ENCODE measurements at regions not wholly inside any gene's neighbourhood (a gene's known extent, or its start where the extent isn't known, plus 50 kb on each side); places are given as distances from the start of the nearest gene placed in this dataset.

DNA sequence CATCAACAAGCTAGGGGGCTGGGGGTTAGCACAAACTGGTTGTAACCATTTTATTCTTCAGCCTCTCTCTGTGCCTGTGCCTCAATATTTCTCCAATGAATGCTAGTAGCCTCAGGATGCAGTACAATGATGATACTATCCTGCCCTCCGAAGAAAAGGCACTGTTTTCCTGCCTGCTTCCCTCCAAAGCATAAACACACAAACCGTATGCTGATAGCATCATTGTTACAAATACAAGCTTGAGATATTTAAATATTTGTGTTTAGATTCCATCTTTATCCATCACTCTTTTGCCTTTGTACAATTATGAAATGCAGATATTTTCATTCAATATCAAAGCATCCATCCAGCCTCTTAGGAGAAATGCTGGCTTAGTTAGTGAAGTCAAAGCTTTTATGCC is 404.8 kb downstream of the DUSP10 start (continued):
- TF ChIP-seq, protein P1, sequence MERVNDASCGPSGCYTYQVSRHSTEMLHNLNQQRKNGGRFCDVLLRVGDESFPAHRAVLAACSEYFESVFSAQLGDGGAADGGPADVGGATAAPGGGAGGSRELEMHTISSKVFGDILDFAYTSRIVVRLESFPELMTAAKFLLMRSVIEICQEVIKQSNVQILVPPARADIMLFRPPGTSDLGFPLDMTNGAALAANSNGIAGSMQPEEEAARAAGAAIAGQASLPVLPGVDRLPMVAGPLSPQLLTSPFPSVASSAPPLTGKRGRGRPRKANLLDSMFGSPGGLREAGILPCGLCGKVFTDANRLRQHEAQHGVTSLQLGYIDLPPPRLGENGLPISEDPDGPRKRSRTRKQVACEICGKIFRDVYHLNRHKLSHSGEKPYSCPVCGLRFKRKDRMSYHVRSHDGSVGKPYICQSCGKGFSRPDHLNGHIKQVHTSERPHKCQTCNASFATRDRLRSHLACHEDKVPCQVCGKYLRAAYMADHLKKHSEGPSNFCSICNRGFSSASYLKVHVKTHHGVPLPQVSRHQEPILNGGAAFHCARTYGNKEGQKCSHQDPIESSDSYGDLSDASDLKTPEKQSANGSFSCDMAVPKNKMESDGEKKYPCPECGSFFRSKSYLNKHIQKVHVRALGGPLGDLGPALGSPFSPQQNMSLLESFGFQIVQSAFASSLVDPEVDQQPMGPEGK (CRISPR knock-in tag; IDR thresholded peaks at IDR 0.05; ENCODE audit: borderline replicate concordance) = no peak
- TF ChIP-seq BACH2 (CRISPR knock-in tag; IDR thresholded peaks at IDR 0.05; ENCODE audit: borderline replicate concordance) = no peak
- no peak for TF ChIP-seq ISL1 (CRISPR knock-in tag; IDR thresholded peaks at IDR 0.05)

DNA sequence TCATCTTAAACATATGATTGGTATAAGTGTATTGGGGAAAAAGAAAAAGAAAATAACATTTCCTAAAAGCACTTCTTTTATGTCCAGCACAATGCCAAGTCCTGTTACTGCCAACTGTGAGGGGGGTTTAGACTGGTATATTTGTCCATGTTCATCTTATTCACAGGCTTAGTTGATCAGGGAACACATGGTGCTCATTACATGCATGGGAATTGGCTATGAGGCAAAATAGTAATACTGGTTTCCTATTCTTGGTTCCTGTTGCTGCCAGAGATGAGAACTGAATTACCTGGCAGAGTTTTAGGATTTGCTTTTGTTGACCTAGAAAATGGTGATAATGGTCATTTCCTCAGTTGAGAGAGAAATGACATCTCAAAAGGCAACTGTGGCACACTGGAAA is 398.8 kb downstream of the DUSP10 start:
- TF ChIP-seq ESRRG (CRISPR knock-in tag; IDR thresholded peaks at IDR 0.05) = no peak
- no peak for TF ChIP-seq ZNF565 (CRISPR knock-in tag; conservative IDR thresholded peaks at IDR 0.05; ENCODE audit: low read depth)
- TF ChIP-seq CSDC2 (CRISPR knock-in tag; IDR thresholded peaks at IDR 0.05) = no peak
- no peak for TF ChIP-seq TCF4 (CRISPR knock-in tag; IDR thresholded peaks at IDR 0.05; ENCODE audit: borderline replicate concordance)
- no peak for TF ChIP-seq ZFP30 (CRISPR knock-in tag; IDR thresholded peaks at IDR 0.05)
- TF ChIP-seq, protein P2, sequence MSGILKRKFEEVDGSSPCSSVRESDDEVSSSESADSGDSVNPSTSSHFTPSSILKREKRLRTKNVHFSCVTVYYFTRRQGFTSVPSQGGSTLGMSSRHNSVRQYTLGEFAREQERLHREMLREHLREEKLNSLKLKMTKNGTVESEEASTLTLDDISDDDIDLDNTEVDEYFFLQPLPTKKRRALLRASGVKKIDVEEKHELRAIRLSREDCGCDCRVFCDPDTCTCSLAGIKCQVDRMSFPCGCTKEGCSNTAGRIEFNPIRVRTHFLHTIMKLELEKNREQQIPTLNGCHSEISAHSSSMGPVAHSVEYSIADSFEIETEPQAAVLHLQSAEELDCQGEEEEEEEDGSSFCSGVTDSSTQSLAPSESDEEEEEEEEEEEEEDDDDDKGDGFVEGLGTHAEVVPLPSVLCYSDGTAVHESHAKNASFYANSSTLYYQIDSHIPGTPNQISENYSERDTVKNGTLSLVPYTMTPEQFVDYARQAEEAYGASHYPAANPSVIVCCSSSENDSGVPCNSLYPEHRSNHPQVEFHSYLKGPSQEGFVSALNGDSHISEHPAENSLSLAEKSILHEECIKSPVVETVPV (CRISPR knock-in tag; IDR thresholded peaks at IDR 0.05) = no peak
- TF ChIP-seq GLIS3 (CRISPR knock-in tag; IDR thresholded peaks at IDR 0.05) = no peak
- TF ChIP-seq, protein P1 (CRISPR knock-in tag; IDR thresholded peaks at IDR 0.05; ENCODE audit: borderline replicate concordance) = no peak
- TF ChIP-seq, protein P3, sequence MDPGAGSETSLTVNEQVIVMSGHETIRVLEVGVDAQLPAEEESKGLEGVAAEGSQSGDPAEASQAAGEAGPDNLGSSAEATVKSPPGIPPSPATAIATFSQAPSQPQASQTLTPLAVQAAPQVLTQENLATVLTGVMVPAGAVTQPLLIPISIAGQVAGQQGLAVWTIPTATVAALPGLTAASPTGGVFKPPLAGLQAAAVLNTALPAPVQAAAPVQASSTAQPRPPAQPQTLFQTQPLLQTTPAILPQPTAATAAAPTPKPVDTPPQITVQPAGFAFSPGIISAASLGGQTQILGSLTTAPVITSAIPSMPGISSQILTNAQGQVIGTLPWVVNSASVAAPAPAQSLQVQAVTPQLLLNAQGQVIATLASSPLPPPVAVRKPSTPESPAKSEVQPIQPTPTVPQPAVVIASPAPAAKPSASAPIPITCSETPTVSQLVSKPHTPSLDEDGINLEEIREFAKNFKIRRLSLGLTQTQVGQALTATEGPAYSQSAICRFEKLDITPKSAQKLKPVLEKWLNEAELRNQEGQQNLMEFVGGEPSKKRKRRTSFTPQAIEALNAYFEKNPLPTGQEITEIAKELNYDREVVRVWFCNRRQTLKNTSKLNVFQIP (CRISPR knock-in tag; IDR thresholded peaks at IDR 0.05; ENCODE audit: borderline replicate concordance, low read depth) = no peak
- TF ChIP-seq ISL1 (CRISPR knock-in tag; IDR thresholded peaks at IDR 0.05) = no peak
- TF ChIP-seq ZNF8 (CRISPR knock-in tag; IDR thresholded peaks at IDR 0.05) = no peak
- no peak for TF ChIP-seq TOX (CRISPR knock-in tag; IDR thresholded peaks at IDR 0.05; ENCODE audit: borderline replicate concordance)
- no peak for TF ChIP-seq ZFP3 (CRISPR knock-in tag; IDR thresholded peaks at IDR 0.05)
- TF ChIP-seq PPARA (CRISPR knock-in tag; IDR thresholded peaks at IDR 0.05; ENCODE audit: borderline replicate concordance) = no peak
- TF ChIP-seq RARB (CRISPR knock-in tag; IDR thresholded peaks at IDR 0.05) = no peak
- TF ChIP-seq SNAI2 (CRISPR knock-in tag; IDR thresholded peaks at IDR 0.05) = no peak
- no peak for TF ChIP-seq OSR1 (CRISPR knock-in tag; IDR thresholded peaks at IDR 0.05)
- no peak for TF ChIP-seq BACH2 (CRISPR knock-in tag; IDR thresholded peaks at IDR 0.05; ENCODE audit: borderline replicate concordance)
- no peak for TF ChIP-seq ARNTL (CRISPR knock-in tag; IDR thresholded peaks at IDR 0.05; ENCODE audit: borderline replicate concordance, low read depth)
- ATAC-seq = no peak

DNA sequence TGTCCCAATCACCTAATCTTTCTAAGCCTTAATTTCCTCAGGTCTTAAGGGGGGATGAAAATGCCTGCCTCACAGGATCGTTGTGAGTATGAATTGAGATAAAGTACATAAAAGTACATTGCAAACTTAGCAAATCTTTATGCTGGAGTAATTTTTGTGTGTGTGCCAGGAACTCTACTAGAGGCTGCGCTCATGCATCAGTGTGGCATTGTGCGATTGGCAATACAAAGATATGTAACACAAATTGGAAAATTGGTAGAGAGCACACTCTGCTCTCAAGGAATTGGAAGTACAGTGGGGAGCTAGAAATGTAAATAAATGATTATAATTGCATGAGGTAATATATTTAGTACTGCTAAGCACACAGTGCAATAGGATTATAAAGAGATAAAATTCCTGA is 398.3 kb downstream of the DUSP10 start:
- TF ChIP-seq GLIS3 (CRISPR knock-in tag; IDR thresholded peaks at IDR 0.05) (no peak), ZNF565 (CRISPR knock-in tag; conservative IDR thresholded peaks at IDR 0.05; ENCODE audit: low read depth) (no peak), BACH2 (CRISPR knock-in tag; IDR thresholded peaks at IDR 0.05; ENCODE audit: borderline replicate concordance) (no peak)
- TF ChIP-seq, protein P2 (CRISPR knock-in tag; IDR thresholded peaks at IDR 0.05) = no peak
- no peak for ATAC-seq

DNA sequence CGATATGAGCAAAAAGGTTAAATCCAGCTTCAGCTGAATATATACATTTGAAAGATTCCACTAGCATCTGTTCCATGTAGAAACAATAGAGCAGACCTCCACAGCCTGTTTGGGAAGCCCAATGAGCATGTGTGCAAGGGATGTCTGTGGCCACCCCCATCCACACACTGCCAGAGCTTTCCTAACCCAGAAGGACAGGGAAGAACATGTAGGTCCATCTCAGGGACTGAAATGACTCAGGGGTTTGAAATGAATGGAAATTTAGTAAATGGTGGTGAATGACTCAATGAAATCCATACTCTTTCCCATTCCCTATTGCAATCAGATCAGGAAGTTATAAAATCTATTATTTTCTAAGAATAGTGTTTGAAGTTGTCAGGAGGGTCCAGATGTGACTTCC is 397.2 kb downstream of the DUSP10 start:
- ATAC-seq = peak; percentile 59
- TF ChIP-seq OSR1 (CRISPR knock-in tag; IDR thresholded peaks at IDR 0.05) = no peak
- no peak for TF ChIP-seq TCF4 (CRISPR knock-in tag; IDR thresholded peaks at IDR 0.05; ENCODE audit: borderline replicate concordance)
- TF ChIP-seq, protein P1 (CRISPR knock-in tag; IDR thresholded peaks at IDR 0.05; ENCODE audit: borderline replicate concordance) = no peak
- no peak for TF ChIP-seq ZFP30 (CRISPR knock-in tag; IDR thresholded peaks at IDR 0.05)
- TF ChIP-seq ZFP3 (CRISPR knock-in tag; IDR thresholded peaks at IDR 0.05) = no peak
- no peak for TF ChIP-seq ISL1 (CRISPR knock-in tag; IDR thresholded peaks at IDR 0.05)
- TF ChIP-seq TOX (CRISPR knock-in tag; IDR thresholded peaks at IDR 0.05; ENCODE audit: borderline replicate concordance) = no peak
- TF ChIP-seq ZNF70 (CRISPR knock-in tag; IDR thresholded peaks at IDR 0.05) = no peak
- TF ChIP-seq ZNF565 (CRISPR knock-in tag; conservative IDR thresholded peaks at IDR 0.05; ENCODE audit: low read depth) = no peak
- no peak for TF ChIP-seq ZNF8 (CRISPR knock-in tag; IDR thresholded peaks at IDR 0.05)
- TF ChIP-seq RARB (CRISPR knock-in tag; IDR thresholded peaks at IDR 0.05) = no peak
- no peak for TF ChIP-seq ZC3H10 (CRISPR knock-in tag; IDR thresholded peaks at IDR 0.05)
- TF ChIP-seq, protein P2 (CRISPR knock-in tag; IDR thresholded peaks at IDR 0.05) = no peak
- TF ChIP-seq PPARA (CRISPR knock-in tag; IDR thresholded peaks at IDR 0.05; ENCODE audit: borderline replicate concordance) = no peak
- no peak for TF ChIP-seq ESRRG (CRISPR knock-in tag; IDR thresholded peaks at IDR 0.05)
- TF ChIP-seq ARNTL (CRISPR knock-in tag; IDR thresholded peaks at IDR 0.05; ENCODE audit: borderline replicate concordance, low read depth) = no peak
